ENCODE measurements at regions not wholly inside any gene's neighbourhood (a gene's known extent, or its start where the extent isn't known, plus 50 kb on each side); places are given as distances from the start of the nearest gene placed in this dataset.

DNA sequence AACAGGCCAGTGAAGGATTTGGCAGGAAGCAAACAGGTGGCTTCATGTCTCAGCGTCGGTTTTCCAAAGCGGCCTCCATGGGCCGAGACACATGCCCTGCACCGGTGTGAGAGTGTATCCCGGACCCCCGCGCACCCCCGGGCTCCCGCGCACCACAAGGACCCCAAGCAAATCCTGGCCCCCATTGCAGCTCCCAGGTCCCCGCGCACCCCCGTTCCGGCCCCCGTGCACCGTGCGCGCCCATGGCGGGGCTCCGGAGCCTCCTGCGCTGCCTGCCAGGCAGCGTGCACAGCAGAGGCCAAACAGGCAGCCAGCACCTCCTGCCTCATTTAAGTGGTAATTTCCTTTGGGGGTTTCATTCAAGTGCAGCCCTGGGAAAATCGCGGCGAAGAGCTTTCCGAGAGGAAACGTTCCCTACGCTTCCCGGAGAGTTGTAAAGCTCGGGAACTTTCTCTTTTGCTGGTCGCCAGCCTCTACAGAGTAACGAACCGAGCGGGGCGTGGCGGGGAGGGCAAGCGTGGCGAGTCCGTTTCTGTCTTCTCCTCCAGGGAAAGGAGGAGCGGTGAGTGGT, 145.5 kb upstream of the SLC24A2 start:
- Histone ChIP-seq H3K36me3 (no peaks in the 10 kb centered on the region), H3K27ac (no peak overlapping the region), H3K4me1 (no peaks in the 10 kb centered on the region), H3K4me3 (peak overlapping the region in 1 of 2 donors; percentile 31), H3K9me3 (no peaks in the 10 kb centered on the region), H3K27me3 (no peaks in the 10 kb centered on the region)
- intact Hi-C loops (cut with DNase I): no loop called here
- no peak for DNase-seq (ENCODE audit: extremely low spot score in 2 of 2)
- TF ChIP-seq POLR2A (IDR thresholded peaks at IDR 0.05) (no peak), POLR2AphosphoS5 (IDR thresholded peaks at IDR 0.05; ENCODE audit: insufficient read depth in 1 of 2, low read depth in 1 of 2) (no peak)
- TF ChIP-seq, protein P1, sequence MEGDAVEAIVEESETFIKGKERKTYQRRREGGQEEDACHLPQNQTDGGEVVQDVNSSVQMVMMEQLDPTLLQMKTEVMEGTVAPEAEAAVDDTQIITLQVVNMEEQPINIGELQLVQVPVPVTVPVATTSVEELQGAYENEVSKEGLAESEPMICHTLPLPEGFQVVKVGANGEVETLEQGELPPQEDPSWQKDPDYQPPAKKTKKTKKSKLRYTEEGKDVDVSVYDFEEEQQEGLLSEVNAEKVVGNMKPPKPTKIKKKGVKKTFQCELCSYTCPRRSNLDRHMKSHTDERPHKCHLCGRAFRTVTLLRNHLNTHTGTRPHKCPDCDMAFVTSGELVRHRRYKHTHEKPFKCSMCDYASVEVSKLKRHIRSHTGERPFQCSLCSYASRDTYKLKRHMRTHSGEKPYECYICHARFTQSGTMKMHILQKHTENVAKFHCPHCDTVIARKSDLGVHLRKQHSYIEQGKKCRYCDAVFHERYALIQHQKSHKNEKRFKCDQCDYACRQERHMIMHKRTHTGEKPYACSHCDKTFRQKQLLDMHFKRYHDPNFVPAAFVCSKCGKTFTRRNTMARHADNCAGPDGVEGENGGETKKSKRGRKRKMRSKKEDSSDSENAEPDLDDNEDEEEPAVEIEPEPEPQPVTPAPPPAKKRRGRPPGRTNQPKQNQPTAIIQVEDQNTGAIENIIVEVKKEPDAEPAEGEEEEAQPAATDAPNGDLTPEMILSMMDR (IDR thresholded peaks at IDR 0.05): no peak

DNA sequence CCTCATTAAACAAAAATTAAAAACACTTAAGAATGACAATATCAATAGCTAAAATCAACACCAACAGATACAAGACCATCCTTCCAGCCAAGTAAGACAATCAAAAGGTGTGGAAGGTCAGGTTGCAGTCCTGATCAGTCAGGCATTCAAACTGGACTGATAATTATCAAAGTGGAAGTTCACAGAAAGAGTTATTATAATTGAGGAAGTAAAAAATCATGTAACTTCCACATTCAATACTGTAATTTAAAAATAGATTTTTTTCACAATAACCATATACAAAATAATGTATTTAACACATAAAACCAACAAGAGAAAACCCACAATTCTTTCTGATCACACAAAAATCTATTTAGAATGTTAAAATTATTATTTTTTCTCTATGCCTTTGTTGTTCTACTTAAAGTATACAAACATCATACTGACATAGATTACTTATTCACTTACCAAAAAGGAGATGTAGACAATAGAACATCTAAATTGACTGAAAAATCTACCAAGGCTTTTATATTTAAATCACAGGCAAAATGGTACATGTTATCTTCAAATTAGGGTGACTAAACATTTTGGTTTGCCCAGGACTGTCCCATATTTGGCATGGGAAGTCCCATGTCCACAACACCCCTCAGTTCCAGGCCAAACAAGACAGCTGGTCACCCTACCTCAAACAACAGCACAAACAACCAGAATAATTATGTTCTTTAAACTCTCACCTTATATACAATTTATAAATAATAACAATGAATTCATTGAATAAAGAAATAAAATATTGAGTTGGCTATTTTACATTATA, 142.5 kb upstream of the SLC24A2 start:
- TF ChIP-seq, protein P1 (IDR thresholded peaks at IDR 0.05): no peak
- TF ChIP-seq POLR2AphosphoS5 (IDR thresholded peaks at IDR 0.05; ENCODE audit: insufficient read depth in 1 of 2, low read depth in 1 of 2) (no peak), POLR2A (IDR thresholded peaks at IDR 0.05) (no peak)
- Histone ChIP-seq H3K4me1 (no peaks in the 10 kb centered on the region), H3K9me3 (no peaks in the 10 kb centered on the region), H3K27me3 (no peaks in the 10 kb centered on the region), H3K36me3 (no peaks in the 10 kb centered on the region), H3K4me3 (no peak overlapping the region), H3K27ac (no peak overlapping the region)
- DNase-seq (ENCODE audit: extremely low spot score in 2 of 2): no peak
- intact Hi-C loops (cut with DNase I): no loop called here

DNA sequence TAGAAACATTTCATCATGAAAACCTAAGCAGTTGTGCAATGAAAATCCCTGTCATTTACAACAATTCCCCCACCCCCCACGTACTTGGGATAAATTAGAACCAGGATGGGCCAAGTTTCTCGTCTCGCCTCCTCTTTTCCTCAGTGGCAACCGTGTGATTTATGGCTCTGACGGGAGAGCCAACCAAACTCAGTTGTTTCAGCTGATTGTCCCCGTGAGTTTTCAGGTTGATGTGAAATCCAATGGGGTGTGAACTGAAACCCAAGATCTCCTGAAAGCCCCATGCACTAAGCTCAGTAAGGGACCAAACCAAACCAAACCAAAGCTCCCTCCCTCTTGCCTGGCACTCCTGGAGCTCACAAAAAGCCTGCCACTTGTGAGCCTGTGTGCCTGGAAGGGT, 138.7 kb upstream of the SLC24A2 start:
- H3K27me3 ChIP-seq: no peaks in the 10 kb centered on the region
- H3K4me1 ChIP-seq: no peaks in the 10 kb centered on the region
- no peak overlapping the region for H3K4me3 ChIP-seq
- H3K27ac ChIP-seq: no peak overlapping the region
- H3K9me3 ChIP-seq: no peaks in the 10 kb centered on the region
- DNase-seq (ENCODE audit: extremely low spot score in 2 of 2): no peak
- intact Hi-C loops (cut with DNase I): no loop called here
- H3K36me3 ChIP-seq: no peaks in the 10 kb centered on the region
- TF ChIP-seq POLR2AphosphoS5 (IDR thresholded peaks at IDR 0.05; ENCODE audit: insufficient read depth in 1 of 2, low read depth in 1 of 2): no peak
- no peak for TF ChIP-seq POLR2A (IDR thresholded peaks at IDR 0.05)
- TF ChIP-seq, protein P1 (IDR thresholded peaks at IDR 0.05): no peak

DNA sequence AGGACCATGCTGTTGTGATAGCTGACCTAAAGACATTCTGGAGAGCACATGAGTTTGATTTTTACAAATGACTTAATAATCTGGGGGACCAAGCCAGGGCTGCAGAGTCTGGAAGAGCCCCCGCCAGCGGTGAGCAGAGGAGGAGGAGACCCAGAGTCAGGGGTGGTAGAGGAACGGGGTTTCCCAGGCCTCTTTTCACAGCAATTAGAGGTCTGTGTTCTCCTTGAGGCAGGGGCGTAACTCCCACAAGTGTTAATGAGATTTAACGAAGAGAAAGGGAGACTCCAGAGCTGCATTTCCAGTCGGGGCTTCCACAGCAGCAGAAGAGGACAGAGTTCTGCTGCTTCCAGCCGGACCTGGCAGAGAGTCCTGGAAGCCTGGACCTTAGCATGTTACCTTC, 137.9 kb upstream of the SLC24A2 start:
- intact Hi-C loops (cut with DNase I): no loop called here
- no peak for TF ChIP-seq POLR2AphosphoS5 (IDR thresholded peaks at IDR 0.05; ENCODE audit: insufficient read depth in 1 of 2, low read depth in 1 of 2)
- TF ChIP-seq POLR2A (IDR thresholded peaks at IDR 0.05): no peak
- TF ChIP-seq, protein P1 (IDR thresholded peaks at IDR 0.05): no peak
- no peaks in the 10 kb centered on the region for H3K27me3 ChIP-seq
- no peak overlapping the region for H3K4me3 ChIP-seq
- no peaks in the 10 kb centered on the region for H3K4me1 ChIP-seq
- no peaks in the 10 kb centered on the region for H3K36me3 ChIP-seq
- H3K27ac ChIP-seq: no peak overlapping the region
- no peaks in the 10 kb centered on the region for H3K9me3 ChIP-seq
- no peak for DNase-seq (ENCODE audit: extremely low spot score in 2 of 2)
